Esophagus squamous epithelium (tissue), 5 donors: ENCODE measurements at regions not wholly inside any gene's neighbourhood (a gene's known extent, or its start where the extent isn't known, plus 50 kb on each side); places are given as distances from the start of the nearest gene placed in this dataset.

Experiments used
- DNase-seq: peaks from one replicate; lab custom pipeline; 2025; lab: John Stamatoyannopoulos, UW
- H3K27ac ChIP-seq, 4 donors: fragments of 200-600 bp; sonication (generic); one replicate each; pipeline ENCODE4 v1.5.1; 2016 to 2019; ENCODE audit warnings: mild to moderate bottlenecking in 1 of 4
- H3K27me3 ChIP-seq, 4 donors: fragments of 200-600 bp; sonication (generic); 1 replicate in 3 of 4; 2 replicates in 1 of 4; pipeline versions ENCODE4 v1.5.1 to v1.6.0; 2017 to 2021; ENCODE audit warnings: antibody characterized with exemption in 1 of 4
- H3K36me3 ChIP-seq, 3 donors: fragments of 200-600 bp; sonication (generic); one replicate each; pipeline ENCODE4 v1.5.1; 2016 to 2019
- H3K4me1 ChIP-seq, 3 donors: fragments of 200-600 bp; sonication (generic); one replicate each; pipeline ENCODE4 v1.5.1; 2017 to 2019
- H3K4me3 ChIP-seq, 4 donors: fragments of 200-600 bp; sonication (generic); 1 replicate in 3 of 4; 2 replicates in 1 of 4; pipeline ENCODE4 v1.5.1; 2016 to 2019; ENCODE audit warnings: mild to moderate bottlenecking in 2 of 4, moderate library complexity in 1 of 4
- H3K9me3 ChIP-seq, 3 donors: fragments of 200-600 bp; sonication (generic); one replicate each; pipeline ENCODE4 v1.5.1; 2016 to 2019
- CTCF ChIP-seq, 6 experiments: fragments of 450-650 bp in 4 of 6; fragments of 200-600 bp in 2 of 6; sonication (generic) in 2 of 6; IDR thresholded peaks; one replicate each; pipeline ENCODE4 v1.5.1; 2016 to 2019; ENCODE audit warnings: antibody characterized with exemption in 6 of 6, mild to moderate bottlenecking in 4 of 6, moderate library complexity in 4 of 6
- POLR2A ChIP-seq, 4 donors: fragments of 450-650 bp; IDR thresholded peaks; one replicate each; pipeline ENCODE4 v1.6.1; 2017; ENCODE audit warnings: antibody characterized with exemption in 4 of 4, mild to moderate bottlenecking in 4 of 4, moderate library complexity in 3 of 4
- WGBS, 2 donors: methylation state at CpG; one replicate each; pipeline ENCODE4 v1.1.5; 2018; 5-methylcytosine and 5-hydroxymethylcytosine counted together
- intact Hi-C: fragments of 100-400 bp; cut with DNase I; formaldehyde crosslinking; loops from one replicate; pipeline ENCODE4 v1.15.0; 2022
- donor health status: DM: yes; HTN: yes; CAD: no.

DNA sequence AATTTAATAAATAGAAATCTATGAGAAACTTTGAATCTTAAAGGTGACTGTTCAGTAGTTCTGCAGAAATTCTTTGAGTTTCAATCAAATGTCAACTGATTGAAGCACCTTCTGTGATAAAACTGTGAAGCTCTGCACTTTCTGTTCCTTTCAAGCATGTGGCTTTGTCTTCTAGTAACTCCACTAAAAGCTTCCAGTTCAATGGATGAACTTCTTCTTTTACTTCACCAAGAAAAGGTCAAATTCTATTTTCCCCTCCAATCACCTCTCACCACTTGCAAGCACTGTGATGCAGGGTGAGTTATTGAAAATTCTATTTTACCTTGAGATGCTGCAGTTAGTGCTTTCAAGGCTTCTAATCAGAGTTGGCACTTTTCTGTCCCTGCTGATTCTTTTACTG is 515.3 kb upstream of the B3GALT2 start:
- intact Hi-C loops: no loop called here
- Histone ChIP-seq H3K9me3 (no peaks in the 10 kb centered on the region), H3K4me3 (no peak overlapping the region), H3K27me3 (no peaks in the 10 kb centered on the region), H3K4me1 (no peaks in the 10 kb centered on the region), H3K27ac (no peak overlapping the region), H3K36me3 (no peaks in the 10 kb centered on the region)
- no peak for DNase-seq
- TF ChIP-seq CTCF (IDR thresholded peaks at IDR 0.05): no peak
- no peak for TF ChIP-seq POLR2A (IDR thresholded peaks at IDR 0.05)

GRCh38 chr1:193700710-193701355 is 514.4 kb upstream of the B3GALT2 start:
- no peaks in the 10 kb centered on the region for H3K27me3 ChIP-seq
- H3K4me3 ChIP-seq: no peak overlapping the region
- H3K36me3 ChIP-seq: no peaks in the 10 kb centered on the region
- intact Hi-C loops: no loop called here
- H3K27ac ChIP-seq: no peak overlapping the region
- no peak for DNase-seq
- no peaks in the 10 kb centered on the region for H3K9me3 ChIP-seq
- 70 to 78% methylated on average over 3 of the region's 3 CpGs for WGBS, 2 donors
- TF ChIP-seq POLR2A (IDR thresholded peaks at IDR 0.05) (no peak), CTCF (IDR thresholded peaks at IDR 0.05) (no peak)
- H3K4me1 ChIP-seq: no peaks in the 10 kb centered on the region

- Histone ChIP-seq H3K27me3 (no peaks in the 10 kb centered on the region), H3K4me1 (no peaks in the 10 kb centered on the region), H3K27ac (no peak overlapping the region), H3K36me3 (no peaks in the 10 kb centered on the region), H3K4me3 (no peak overlapping the region), H3K9me3 (no peaks in the 10 kb centered on the region)
- no peak for DNase-seq
- no peak for TF ChIP-seq POLR2A (IDR thresholded peaks at IDR 0.05)
- TF ChIP-seq CTCF (IDR thresholded peaks at IDR 0.05): no peak
- intact Hi-C loops: no loop called here
- 88 to 91% methylated on average over 4 of the region's 4 CpGs for WGBS, 2 donors
These were observed 512.8 kb upstream of the B3GALT2 start for GRCh38 chr1:193699261-193699660.

GRCh38 chr1:193697776-193698175 is 511.4 kb upstream of the B3GALT2 start:
- 62 to 65% methylated on average over 3 of the region's 3 CpGs for WGBS, 2 donors
- intact Hi-C loops: no loop called here
- no peak for DNase-seq

More at GRCh38 chr1:193697776-193698175, 511.4 kb upstream of the B3GALT2 start:
- H3K9me3 ChIP-seq: no peaks in the 10 kb centered on the region
- H3K27ac ChIP-seq: no peak overlapping the region
- no peak for TF ChIP-seq CTCF (IDR thresholded peaks at IDR 0.05)
- no peak for TF ChIP-seq POLR2A (IDR thresholded peaks at IDR 0.05)
- H3K4me1 ChIP-seq: no peaks in the 10 kb centered on the region
- H3K27me3 ChIP-seq: no peaks in the 10 kb centered on the region
- no peak overlapping the region for H3K4me3 ChIP-seq
- H3K36me3 ChIP-seq: no peaks in the 10 kb centered on the region
